ENCODE measurements at regions not wholly inside any gene's neighbourhood (a gene's known extent, or its start where the extent isn't known, plus 50 kb on each side); places are given as distances from the start of the nearest gene placed in this dataset.

DNA sequence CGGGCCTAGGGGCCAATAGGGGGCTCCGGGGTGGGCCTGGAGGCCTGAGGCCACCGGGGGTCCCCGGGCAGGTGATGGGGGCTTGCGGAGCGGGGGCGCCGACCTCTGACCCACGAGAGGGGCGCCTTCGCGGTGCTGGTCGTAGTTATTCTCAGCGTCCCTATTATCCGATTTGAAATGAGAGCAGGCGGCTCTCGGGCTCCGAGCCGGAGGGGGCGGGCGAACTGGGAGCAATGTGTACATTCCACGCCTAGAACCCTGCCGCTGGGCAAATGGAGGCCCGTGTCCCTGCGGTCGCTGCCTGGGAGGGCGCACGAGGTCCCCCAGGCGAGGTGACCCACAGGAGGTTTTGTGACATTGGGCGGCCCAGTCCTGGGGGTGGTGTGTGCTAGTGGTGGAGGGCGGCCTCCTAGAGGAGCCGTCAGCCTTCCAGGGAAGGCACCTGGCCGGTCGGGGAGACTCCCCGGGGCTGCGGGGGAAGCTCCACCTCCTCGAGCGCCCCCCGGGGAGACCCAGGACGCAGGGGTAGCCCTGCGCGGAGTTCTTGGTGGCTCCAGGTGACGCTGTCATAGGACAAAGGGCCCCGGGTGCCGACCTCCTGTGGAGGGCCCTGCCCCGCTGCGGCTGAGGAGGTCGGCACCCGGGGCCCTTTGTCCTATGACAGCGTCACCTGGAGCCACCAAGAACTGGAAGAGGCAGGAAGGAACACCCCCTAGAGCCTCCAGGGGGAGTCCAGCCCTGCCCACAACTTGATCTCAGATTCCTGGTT lies 102.6 kb upstream of the PRKX start (continued):
- TF ChIP-seq, protein P1, sequence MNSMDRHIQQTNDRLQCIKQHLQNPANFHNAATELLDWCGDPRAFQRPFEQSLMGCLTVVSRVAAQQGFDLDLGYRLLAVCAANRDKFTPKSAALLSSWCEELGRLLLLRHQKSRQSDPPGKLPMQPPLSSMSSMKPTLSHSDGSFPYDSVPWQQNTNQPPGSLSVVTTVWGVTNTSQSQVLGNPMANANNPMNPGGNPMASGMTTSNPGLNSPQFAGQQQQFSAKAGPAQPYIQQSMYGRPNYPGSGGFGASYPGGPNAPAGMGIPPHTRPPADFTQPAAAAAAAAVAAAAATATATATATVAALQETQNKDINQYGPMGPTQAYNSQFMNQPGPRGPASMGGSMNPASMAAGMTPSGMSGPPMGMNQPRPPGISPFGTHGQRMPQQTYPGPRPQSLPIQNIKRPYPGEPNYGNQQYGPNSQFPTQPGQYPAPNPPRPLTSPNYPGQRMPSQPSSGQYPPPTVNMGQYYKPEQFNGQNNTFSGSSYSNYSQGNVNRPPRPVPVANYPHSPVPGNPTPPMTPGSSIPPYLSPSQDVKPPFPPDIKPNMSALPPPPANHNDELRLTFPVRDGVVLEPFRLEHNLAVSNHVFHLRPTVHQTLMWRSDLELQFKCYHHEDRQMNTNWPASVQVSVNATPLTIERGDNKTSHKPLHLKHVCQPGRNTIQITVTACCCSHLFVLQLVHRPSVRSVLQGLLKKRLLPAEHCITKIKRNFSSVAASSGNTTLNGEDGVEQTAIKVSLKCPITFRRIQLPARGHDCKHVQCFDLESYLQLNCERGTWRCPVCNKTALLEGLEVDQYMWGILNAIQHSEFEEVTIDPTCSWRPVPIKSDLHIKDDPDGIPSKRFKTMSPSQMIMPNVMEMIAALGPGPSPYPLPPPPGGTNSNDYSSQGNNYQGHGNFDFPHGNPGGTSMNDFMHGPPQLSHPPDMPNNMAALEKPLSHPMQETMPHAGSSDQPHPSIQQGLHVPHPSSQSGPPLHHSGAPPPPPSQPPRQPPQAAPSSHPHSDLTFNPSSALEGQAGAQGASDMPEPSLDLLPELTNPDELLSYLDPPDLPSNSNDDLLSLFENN (IDR thresholded peaks at IDR 0.05; ENCODE audit: low read depth in 2 of 2, low read length in 2 of 2): no peak
- no peak for TF ChIP-seq SIN3A (IDR thresholded peaks at IDR 0.05; ENCODE audit: borderline replicate concordance in 2 of 2, control insufficient read depth in 1 of 2, low read depth in 2 of 2, low read length in 2 of 2)
- TF ChIP-seq BRD4 (IDR thresholded peaks at IDR 0.05): no peak
- TF ChIP-seq, protein P2, sequence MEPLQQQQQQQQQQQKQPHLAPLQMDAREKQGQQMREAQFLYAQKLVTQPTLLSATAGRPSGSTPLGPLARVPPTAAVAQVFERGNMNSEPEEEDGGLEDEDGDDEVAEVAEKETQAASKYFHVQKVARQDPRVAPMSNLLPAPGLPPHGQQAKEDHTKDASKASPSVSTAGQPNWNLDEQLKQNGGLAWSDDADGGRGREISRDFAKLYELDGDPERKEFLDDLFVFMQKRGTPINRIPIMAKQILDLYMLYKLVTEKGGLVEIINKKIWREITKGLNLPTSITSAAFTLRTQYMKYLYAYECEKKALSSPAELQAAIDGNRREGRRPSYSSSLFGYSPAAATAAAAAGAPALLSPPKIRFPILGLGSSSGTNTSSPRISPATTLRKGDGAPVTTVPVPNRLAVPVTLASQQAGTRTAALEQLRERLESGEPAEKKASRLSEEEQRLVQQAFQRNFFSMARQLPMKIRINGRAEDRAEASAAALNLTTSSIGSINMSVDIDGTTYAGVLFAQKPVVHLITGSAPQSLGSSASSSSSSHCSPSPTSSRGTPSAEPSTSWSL (CRISPR knock-in tag; IDR thresholded peaks at IDR 0.05; ENCODE audit: borderline replicate concordance): no peak
- TF ChIP-seq ZNF239 (CRISPR knock-in tag; IDR thresholded peaks at IDR 0.05): no peak
- TF ChIP-seq, protein P3, sequence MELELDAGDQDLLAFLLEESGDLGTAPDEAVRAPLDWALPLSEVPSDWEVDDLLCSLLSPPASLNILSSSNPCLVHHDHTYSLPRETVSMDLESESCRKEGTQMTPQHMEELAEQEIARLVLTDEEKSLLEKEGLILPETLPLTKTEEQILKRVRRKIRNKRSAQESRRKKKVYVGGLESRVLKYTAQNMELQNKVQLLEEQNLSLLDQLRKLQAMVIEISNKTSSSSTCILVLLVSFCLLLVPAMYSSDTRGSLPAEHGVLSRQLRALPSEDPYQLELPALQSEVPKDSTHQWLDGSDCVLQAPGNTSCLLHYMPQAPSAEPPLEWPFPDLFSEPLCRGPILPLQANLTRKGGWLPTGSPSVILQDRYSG (tag; conservative IDR thresholded peaks at IDR 0.05; ENCODE audit: low read depth): no peak
- TF ChIP-seq FIP1L1 (IDR thresholded peaks at IDR 0.05; ENCODE audit: low read depth, low read length, poor library complexity, severe bottlenecking): no peak
- TF ChIP-seq, protein P4, sequence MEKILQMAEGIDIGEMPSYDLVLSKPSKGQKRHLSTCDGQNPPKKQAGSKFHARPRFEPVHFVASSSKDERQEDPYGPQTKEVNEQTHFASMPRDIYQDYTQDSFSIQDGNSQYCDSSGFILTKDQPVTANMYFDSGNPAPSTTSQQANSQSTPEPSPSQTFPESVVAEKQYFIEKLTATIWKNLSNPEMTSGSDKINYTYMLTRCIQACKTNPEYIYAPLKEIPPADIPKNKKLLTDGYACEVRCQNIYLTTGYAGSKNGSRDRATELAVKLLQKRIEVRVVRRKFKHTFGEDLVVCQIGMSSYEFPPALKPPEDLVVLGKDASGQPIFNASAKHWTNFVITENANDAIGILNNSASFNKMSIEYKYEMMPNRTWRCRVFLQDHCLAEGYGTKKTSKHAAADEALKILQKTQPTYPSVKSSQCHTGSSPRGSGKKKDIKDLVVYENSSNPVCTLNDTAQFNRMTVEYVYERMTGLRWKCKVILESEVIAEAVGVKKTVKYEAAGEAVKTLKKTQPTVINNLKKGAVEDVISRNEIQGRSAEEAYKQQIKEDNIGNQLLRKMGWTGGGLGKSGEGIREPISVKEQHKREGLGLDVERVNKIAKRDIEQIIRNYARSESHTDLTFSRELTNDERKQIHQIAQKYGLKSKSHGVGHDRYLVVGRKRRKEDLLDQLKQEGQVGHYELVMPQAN (IDR thresholded peaks at IDR 0.05; ENCODE audit: borderline replicate concordance): peak; percentile 20; the same call in 1 of the 2 replicates
- no peak for TF ChIP-seq ZNF75A (CRISPR knock-in tag; IDR thresholded peaks at IDR 0.05)
- no peak for TF ChIP-seq POLR2AphosphoS2 (IDR thresholded peaks at IDR 0.05; ENCODE audit: low read length)
- no peak for TF ChIP-seq FOS (IDR thresholded peaks at IDR 0.05; ENCODE audit: extremely low read depth, insufficient read length)
- no peak for TF ChIP-seq HDAC3 (IDR thresholded peaks at IDR 0.05; ENCODE audit: borderline replicate concordance, partially characterized antibody)
- TF ChIP-seq ZFX (CRISPR knock-in tag; IDR thresholded peaks at IDR 0.05): peak; percentile 79
- TF ChIP-seq, protein P5, sequence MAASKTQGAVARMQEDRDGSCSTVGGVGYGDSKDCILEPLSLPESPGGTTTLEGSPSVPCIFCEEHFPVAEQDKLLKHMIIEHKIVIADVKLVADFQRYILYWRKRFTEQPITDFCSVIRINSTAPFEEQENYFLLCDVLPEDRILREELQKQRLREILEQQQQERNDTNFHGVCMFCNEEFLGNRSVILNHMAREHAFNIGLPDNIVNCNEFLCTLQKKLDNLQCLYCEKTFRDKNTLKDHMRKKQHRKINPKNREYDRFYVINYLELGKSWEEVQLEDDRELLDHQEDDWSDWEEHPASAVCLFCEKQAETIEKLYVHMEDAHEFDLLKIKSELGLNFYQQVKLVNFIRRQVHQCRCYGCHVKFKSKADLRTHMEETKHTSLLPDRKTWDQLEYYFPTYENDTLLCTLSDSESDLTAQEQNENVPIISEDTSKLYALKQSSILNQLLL (CRISPR knock-in tag; IDR thresholded peaks at IDR 0.05; ENCODE audit: borderline replicate concordance): no peak
